A673 (cell line): ENCODE measurements at regions not wholly inside any gene's neighbourhood (a gene's known extent, or its start where the extent isn't known, plus 50 kb on each side); places are given as distances from the start of the nearest gene placed in this dataset.

ENCODE experiments used
- CTCF ChIP-seq: fragments of 300-800, 200-600 bp; sonication (generic); conservative IDR thresholded peaks from 2 replicates; pipeline ENCODE4 v1.5.1; 2017; ENCODE audit warnings: low read depth, mild to moderate bottlenecking, antibody characterized with exemption, low read length, moderate library complexity, mixed read lengths
- EZH2 ChIP-seq: fragments of 200-600 bp; sonication (generic); IDR thresholded peaks from 2 replicates; pipeline ENCODE4 v1.6.1; 2017; ENCODE audit warnings: borderline replicate concordance, low read depth, mild to moderate bottlenecking, mixed read lengths, antibody characterized with exemption, low read length; ENCODE audit not compliant: poor library complexity, severe bottlenecking

GRCh38 chr2:16747689-16748088, 82.1 kb upstream of the CYRIA start:
- TF ChIP-seq CTCF (no peak), EZH2 (no peak)
